Vagina (tissue), 2 donors: ENCODE measurements at regions not wholly inside any gene's neighbourhood (a gene's known extent, or its start where the extent isn't known, plus 50 kb on each side); places are given as distances from the start of the nearest gene placed in this dataset.

Experiments
- DNase-seq, 2 donors: peaks; one replicate each; pipeline ENCODE4 v3.0.0-alpha.2; 2017; ENCODE audit errors: extremely low spot score in 2 of 2
- H3K27ac ChIP-seq: fragments of 200-600 bp; sonication (generic); one replicate; pipeline ENCODE4 v1.5.1; 2019
- H3K27me3 ChIP-seq: fragments of 200-600 bp; sonication (generic); one replicate; pipeline ENCODE4 v1.5.1; 2019
- H3K36me3 ChIP-seq, 2 donors: fragments of 200-600 bp; sonication (generic); one replicate each; pipeline ENCODE4 v1.5.1; 2017 to 2019
- H3K4me1 ChIP-seq: fragments of 200-600 bp; sonication (generic); one replicate; pipeline ENCODE4 v1.5.1; 2019
- H3K4me3 ChIP-seq, 2 donors: fragments of 200-600 bp; sonication (generic); 1 replicate in 1 of 2; 2 replicates in 1 of 2; pipeline ENCODE4 v1.5.1; 2016 to 2019
- H3K9me3 ChIP-seq: fragments of 200-600 bp; sonication (generic); one replicate; pipeline ENCODE4 v1.5.1; 2019
- POLR2A ChIP-seq, 2 donors: fragments of 450-650 bp; IDR thresholded peaks; one replicate each; pipeline ENCODE4 v1.6.1; 2017; ENCODE audit warnings: antibody characterized with exemption in 2 of 2, mild to moderate bottlenecking in 2 of 2, moderate library complexity in 2 of 2
- POLR2AphosphoS5 ChIP-seq, 2 donors: sonication (generic); formaldehyde crosslinking; IDR thresholded peaks; one replicate each; pipeline ENCODE4 v1.9.0; 2017; ENCODE audit warnings: antibody characterized with exemption in 2 of 2, mild to moderate bottlenecking in 2 of 2, low read depth in 1 of 2; ENCODE audit not compliant: insufficient read depth in 1 of 2
- intact Hi-C: fragments of 100-400 bp; cut with DNase I; formaldehyde crosslinking; loops from one replicate; pipeline ENCODE4 v1.15.1; 2023
- TF ChIP-seq, protein P1 (sequence below), 3 experiments: fragments of 450-650 bp in 2 of 3; fragments of 200-600 bp in 1 of 3; sonication (generic) in 1 of 3; IDR thresholded peaks; one replicate each; pipeline ENCODE4 v1.5.1; 2017 to 2019; ENCODE audit warnings: antibody characterized with exemption in 3 of 3, mild to moderate bottlenecking in 2 of 3, moderate library complexity in 2 of 3

DNA sequence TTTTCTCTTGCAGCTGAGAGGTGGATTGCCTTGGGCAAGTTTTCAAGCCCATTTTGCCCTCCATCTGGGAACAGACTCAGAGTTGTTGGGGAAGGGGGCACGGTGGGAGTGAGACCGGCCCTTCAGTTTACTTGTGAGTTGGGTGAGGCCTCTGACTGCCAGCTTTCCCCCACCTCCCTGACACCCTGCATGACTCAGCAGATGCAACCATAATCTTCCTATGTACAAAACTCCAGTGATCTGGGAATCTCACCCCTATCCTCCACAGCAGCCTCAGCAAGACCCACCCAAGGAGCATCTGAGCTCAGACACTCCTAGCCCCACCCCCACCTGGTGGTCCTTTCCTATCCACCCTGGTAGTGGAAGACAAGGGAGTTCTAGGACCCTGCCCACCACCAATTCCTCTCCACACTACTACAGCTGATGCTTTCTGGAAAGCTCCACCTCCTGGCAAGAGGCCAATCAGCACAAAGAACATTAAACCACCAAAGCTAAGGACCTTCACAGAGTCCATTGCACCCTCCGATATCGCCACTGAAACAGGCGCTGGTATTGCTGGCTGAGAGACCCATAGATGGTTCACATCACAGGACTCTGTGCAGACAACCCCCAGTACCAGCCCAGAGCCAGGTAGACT lies 99.4 kb upstream of the STK26 start:
- H3K27me3 ChIP-seq, result no peaks in the 10 kb centered on the region
- H3K36me3 ChIP-seq, result no peaks in the 10 kb centered on the region
- no peak overlapping the region for H3K4me3 ChIP-seq
- no peak for DNase-seq
- no peaks in the 10 kb centered on the region for H3K9me3 ChIP-seq
- TF ChIP-seq POLR2AphosphoS5 (IDR thresholded peaks at IDR 0.05; ENCODE audit: insufficient read depth in 1 of 2, low read depth in 1 of 2) (no peak), POLR2A (IDR thresholded peaks at IDR 0.05) (no peak)
- TF ChIP-seq, protein P1, sequence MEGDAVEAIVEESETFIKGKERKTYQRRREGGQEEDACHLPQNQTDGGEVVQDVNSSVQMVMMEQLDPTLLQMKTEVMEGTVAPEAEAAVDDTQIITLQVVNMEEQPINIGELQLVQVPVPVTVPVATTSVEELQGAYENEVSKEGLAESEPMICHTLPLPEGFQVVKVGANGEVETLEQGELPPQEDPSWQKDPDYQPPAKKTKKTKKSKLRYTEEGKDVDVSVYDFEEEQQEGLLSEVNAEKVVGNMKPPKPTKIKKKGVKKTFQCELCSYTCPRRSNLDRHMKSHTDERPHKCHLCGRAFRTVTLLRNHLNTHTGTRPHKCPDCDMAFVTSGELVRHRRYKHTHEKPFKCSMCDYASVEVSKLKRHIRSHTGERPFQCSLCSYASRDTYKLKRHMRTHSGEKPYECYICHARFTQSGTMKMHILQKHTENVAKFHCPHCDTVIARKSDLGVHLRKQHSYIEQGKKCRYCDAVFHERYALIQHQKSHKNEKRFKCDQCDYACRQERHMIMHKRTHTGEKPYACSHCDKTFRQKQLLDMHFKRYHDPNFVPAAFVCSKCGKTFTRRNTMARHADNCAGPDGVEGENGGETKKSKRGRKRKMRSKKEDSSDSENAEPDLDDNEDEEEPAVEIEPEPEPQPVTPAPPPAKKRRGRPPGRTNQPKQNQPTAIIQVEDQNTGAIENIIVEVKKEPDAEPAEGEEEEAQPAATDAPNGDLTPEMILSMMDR (IDR thresholded peaks at IDR 0.05), result no peak
- intact Hi-C loops, result no loop called here
- H3K4me1 ChIP-seq, result no peaks in the 10 kb centered on the region
- no peak overlapping the region for H3K27ac ChIP-seq

DNA sequence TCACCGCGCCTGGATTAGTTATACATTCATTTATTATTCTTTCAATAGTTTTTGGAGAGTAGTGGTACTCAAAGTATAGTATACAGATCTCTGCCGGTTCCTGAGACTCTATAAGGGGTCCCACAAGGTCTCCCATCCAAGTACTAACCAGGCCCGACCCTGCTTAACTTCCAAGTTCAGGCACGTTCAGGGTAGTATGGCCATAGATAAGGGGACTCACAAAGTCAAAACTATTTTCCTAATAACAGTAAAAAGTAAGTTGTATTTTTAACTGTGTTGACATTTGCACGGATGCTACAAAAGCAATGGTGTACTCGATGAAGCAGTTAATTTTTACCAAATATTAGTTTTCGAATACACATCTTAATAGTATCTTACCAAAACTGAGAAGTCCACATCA lies 84.4 kb upstream of the STK26 start:
- Histone ChIP-seq H3K4me3 (no peak overlapping the region), H3K27ac (no peak overlapping the region), H3K9me3 (no peaks in the 10 kb centered on the region), H3K4me1 (no peaks in the 10 kb centered on the region), H3K27me3 (no peaks in the 10 kb centered on the region), H3K36me3 (no peaks in the 10 kb centered on the region)
- DNase-seq, result no peak
- intact Hi-C loops, result no loop called here
- TF ChIP-seq POLR2AphosphoS5 (IDR thresholded peaks at IDR 0.05; ENCODE audit: insufficient read depth in 1 of 2, low read depth in 1 of 2) (no peak), POLR2A (IDR thresholded peaks at IDR 0.05) (no peak)
- TF ChIP-seq, protein P1 (IDR thresholded peaks at IDR 0.05), result no peak

DNA sequence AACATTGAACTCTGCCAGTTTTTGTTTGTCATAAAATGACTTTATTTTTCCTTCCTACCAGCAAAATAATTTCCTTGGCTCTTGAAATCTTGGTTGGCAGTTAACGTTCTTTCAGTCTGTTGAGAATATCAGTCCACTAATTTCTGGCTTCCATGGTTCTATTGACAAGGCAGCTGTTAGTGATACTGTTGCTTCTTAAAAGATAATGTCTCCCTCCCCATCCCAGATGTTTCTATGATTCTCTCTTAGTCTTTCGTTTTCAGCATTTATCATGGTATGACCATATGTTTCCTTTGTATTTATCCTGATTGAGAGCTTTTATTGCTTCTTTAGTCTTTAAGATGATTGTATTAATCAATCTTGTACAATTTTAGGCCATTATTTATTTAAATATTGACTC lies 81.1 kb upstream of the STK26 start:
- Histone ChIP-seq H3K9me3 (no peaks in the 10 kb centered on the region), H3K36me3 (no peaks in the 10 kb centered on the region), H3K4me3 (no peak overlapping the region), H3K4me1 (no peaks in the 10 kb centered on the region), H3K27ac (no peak overlapping the region), H3K27me3 (no peaks in the 10 kb centered on the region)
- DNase-seq, result no peak
- intact Hi-C loops, result no loop called here
- TF ChIP-seq POLR2A (IDR thresholded peaks at IDR 0.05) (no peak), POLR2AphosphoS5 (IDR thresholded peaks at IDR 0.05; ENCODE audit: insufficient read depth in 1 of 2, low read depth in 1 of 2) (no peak)
- TF ChIP-seq, protein P1 (IDR thresholded peaks at IDR 0.05), result no peak

DNA sequence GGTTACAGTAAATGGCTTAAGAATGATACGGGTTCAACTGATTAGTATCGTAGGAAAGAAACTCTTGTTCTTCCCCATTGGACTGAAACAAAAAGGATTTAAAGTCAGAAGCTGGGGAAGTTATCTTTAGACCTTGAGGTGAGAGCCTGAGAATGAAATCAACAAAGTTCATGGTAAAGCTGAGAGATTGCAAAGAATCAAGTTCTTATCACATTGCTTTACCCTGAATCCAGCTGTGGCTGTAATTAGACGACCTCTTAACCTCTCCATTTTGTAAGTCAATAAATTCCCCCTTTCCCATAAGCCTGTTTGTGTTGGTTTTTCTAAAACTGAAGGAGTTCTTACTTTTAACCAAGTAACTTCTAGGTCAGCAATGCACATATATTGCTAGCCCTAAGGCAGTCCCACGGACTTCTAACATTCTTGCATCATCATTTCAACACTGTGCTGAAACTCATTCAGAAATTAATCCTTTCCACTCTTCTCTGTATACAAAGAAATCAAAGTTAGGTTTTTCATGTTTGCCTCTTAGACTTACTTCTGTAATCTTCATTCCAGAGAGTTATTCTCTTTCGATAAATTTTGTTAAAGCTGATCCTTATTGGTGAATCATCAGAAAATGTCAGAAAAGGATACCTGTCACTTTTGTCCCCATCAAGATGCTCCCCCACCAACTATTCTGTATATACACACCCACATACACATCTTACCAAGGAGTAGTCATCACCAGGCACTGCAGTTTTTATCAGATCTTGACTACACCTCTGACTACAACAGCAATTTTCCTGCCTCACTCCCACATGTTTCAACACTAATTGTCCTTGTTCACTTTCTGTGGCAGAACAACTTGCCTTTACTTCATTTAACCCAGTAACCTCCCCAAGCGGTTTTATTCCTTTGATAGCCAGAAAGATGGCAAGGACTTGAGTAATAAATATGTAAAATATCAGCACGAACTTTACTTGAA lies 77.9 kb upstream of the STK26 start:
- no peak for DNase-seq
- Histone ChIP-seq H3K27ac (no peak overlapping the region), H3K36me3 (no peaks in the 10 kb centered on the region), H3K9me3 (no peaks in the 10 kb centered on the region), H3K4me1 (no peaks in the 10 kb centered on the region), H3K27me3 (no peaks in the 10 kb centered on the region), H3K4me3 (no peak overlapping the region)
- intact Hi-C loops, result no loop called here
- TF ChIP-seq, protein P1 (IDR thresholded peaks at IDR 0.05), result no peak
- no peak for TF ChIP-seq POLR2AphosphoS5 (IDR thresholded peaks at IDR 0.05; ENCODE audit: insufficient read depth in 1 of 2, low read depth in 1 of 2)
- no peak for TF ChIP-seq POLR2A (IDR thresholded peaks at IDR 0.05)

DNA sequence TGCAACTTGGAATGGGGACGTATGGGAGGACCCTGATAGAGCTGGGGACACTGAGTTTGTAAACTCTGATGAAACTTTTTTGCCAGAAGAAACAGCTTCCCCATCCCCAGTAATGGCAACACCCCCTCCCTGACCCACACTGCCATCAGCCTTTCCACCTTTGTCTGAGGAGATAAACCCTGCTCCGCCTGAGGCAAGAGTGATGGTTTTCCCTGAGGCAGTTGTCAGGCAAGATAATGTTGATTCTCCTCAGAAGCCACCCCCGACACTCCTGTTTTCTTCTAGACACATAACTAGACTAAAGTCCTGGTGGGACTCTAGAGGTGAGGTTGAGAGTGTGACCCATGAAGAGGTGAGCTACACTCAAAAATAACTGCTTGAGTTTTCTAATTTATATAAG lies 71.9 kb upstream of the STK26 start:
- H3K4me1 ChIP-seq, result no peaks in the 10 kb centered on the region
- H3K36me3 ChIP-seq, result no peaks in the 10 kb centered on the region
- intact Hi-C loops, result no loop called here
- H3K9me3 ChIP-seq, result no peaks in the 10 kb centered on the region
- no peak overlapping the region for H3K4me3 ChIP-seq
- H3K27me3 ChIP-seq, result no peaks in the 10 kb centered on the region
- no peak overlapping the region for H3K27ac ChIP-seq
- TF ChIP-seq, protein P1 (IDR thresholded peaks at IDR 0.05), result no peak
- TF ChIP-seq POLR2A (IDR thresholded peaks at IDR 0.05) (no peak), POLR2AphosphoS5 (IDR thresholded peaks at IDR 0.05; ENCODE audit: insufficient read depth in 1 of 2, low read depth in 1 of 2) (no peak)
- no peak for DNase-seq
